Panc1 (cell line): ENCODE measurements at regions not wholly inside any gene's neighbourhood (a gene's known extent, or its start where the extent isn't known, plus 50 kb on each side); places are given as distances from the start of the nearest gene placed in this dataset.

ENCODE experiments used
- TF ChIP-seq, protein P1 (sequence below): fragments of 450-650 bp; IDR thresholded peaks from 2 replicates; pipeline ENCODE4 v1.5.1; 2017; ENCODE audit warnings: mild to moderate bottlenecking
- TF ChIP-seq, protein P2 (sequence below), 2 experiments: IDR thresholded peaks; 2 replicates each; pipeline ENCODE4 v1.6.1; 2011 to 2012; ENCODE audit warnings: low read depth in 2 of 2, control low read depth in 1 of 2, low read length in 1 of 2, mild to moderate bottlenecking in 1 of 2, moderate library complexity in 1 of 2; ENCODE audit not compliant: insufficient read depth in 1 of 2

DNA sequence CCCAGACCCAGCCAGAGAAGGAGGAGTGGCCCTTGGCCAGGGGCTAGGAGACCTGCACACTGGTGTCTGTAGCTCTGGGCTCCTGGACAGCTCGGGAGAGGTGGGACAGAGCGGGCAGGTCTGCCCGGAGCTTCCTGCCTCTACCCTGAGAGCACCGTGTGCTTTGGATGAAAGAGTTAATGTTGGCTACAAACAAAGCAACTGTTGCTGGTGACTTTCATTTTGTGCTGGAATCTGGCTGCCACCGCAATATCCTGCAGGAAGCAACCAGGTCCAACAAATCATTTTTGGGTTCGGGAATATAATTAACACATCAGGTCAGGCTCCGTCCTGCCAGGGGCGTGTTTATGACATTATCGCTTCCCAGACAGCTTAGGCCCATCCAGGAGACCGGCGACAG, 441.8 kb upstream of the MKI67 start:
- TF ChIP-seq, protein P1, sequence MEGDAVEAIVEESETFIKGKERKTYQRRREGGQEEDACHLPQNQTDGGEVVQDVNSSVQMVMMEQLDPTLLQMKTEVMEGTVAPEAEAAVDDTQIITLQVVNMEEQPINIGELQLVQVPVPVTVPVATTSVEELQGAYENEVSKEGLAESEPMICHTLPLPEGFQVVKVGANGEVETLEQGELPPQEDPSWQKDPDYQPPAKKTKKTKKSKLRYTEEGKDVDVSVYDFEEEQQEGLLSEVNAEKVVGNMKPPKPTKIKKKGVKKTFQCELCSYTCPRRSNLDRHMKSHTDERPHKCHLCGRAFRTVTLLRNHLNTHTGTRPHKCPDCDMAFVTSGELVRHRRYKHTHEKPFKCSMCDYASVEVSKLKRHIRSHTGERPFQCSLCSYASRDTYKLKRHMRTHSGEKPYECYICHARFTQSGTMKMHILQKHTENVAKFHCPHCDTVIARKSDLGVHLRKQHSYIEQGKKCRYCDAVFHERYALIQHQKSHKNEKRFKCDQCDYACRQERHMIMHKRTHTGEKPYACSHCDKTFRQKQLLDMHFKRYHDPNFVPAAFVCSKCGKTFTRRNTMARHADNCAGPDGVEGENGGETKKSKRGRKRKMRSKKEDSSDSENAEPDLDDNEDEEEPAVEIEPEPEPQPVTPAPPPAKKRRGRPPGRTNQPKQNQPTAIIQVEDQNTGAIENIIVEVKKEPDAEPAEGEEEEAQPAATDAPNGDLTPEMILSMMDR: no peak
- TF ChIP-seq, protein P2, sequence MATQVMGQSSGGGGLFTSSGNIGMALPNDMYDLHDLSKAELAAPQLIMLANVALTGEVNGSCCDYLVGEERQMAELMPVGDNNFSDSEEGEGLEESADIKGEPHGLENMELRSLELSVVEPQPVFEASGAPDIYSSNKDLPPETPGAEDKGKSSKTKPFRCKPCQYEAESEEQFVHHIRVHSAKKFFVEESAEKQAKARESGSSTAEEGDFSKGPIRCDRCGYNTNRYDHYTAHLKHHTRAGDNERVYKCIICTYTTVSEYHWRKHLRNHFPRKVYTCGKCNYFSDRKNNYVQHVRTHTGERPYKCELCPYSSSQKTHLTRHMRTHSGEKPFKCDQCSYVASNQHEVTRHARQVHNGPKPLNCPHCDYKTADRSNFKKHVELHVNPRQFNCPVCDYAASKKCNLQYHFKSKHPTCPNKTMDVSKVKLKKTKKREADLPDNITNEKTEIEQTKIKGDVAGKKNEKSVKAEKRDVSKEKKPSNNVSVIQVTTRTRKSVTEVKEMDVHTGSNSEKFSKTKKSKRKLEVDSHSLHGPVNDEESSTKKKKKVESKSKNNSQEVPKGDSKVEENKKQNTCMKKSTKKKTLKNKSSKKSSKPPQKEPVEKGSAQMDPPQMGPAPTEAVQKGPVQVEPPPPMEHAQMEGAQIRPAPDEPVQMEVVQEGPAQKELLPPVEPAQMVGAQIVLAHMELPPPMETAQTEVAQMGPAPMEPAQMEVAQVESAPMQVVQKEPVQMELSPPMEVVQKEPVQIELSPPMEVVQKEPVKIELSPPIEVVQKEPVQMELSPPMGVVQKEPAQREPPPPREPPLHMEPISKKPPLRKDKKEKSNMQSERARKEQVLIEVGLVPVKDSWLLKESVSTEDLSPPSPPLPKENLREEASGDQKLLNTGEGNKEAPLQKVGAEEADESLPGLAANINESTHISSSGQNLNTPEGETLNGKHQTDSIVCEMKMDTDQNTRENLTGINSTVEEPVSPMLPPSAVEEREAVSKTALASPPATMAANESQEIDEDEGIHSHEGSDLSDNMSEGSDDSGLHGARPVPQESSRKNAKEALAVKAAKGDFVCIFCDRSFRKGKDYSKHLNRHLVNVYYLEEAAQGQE (IDR thresholded peaks at IDR 0.05; ENCODE audit: insufficient read depth in 1 of 2, low read depth in 2 of 2, low read length in 1 of 2): no peak
